GM12878 (cell line): ENCODE measurements at regions not wholly inside any gene's neighbourhood (a gene's known extent, or its start where the extent isn't known, plus 50 kb on each side); places are given as distances from the start of the nearest gene placed in this dataset.

Experiments used
- ATAC-seq: fragments of 200-7000 bp; cut with Tn5 transposase; 3 replicates; pipeline ENCODE4 v1.9.1; 2020; ENCODE audit warnings: mild to moderate bottlenecking, moderate library complexity
- BruUV-seq: library from RNA; stranded (reverse); fragments of 400-500 nt; replicated peaks from 2 replicates; lab custom pipeline; 2021; lab: Mats Ljungman, UMichigan
- CTCF ChIA-PET: fragments of 300-600 bp; sonication (Branson Sonifier 250); formaldehyde crosslinking; extraction: SDS; loops from one replicate; lab custom pipeline; 2021; ENCODE audit warnings: inconsistent platforms; lab: Yijun Ruan, JAX
- POLR2A ChIA-PET: fragments of 350-600 bp; formaldehyde crosslinking; extraction: SDS; loops from one replicate; lab custom pipeline; 2021; ENCODE audit warnings: inconsistent platforms; lab: Charles Lee
- RAD21 ChIA-PET: fragments of 300-600 bp; sonication (Branson Sonifier 250); formaldehyde crosslinking; loops from one replicate; lab custom pipeline; 2023; ENCODE audit warnings: antibody characterized with exemption; ENCODE audit not compliant: unreplicated experiment; lab: Charles Lee
- SMC1A ChIA-PET: fragments of 300-600 bp; sonication (Branson Sonifier 250); formaldehyde crosslinking; loops from one replicate; lab custom pipeline; 2023; ENCODE audit not compliant: unreplicated experiment, uncharacterized antibody; lab: Charles Lee
- DNase-seq: peaks from one replicate; pipeline ENCODE4 v3.0.0-alpha.2; 2011; ENCODE audit warnings: low read depth, low spot score
- FAIRE-seq: peaks from 3 replicates; lab custom pipeline; 2011; peaks lifted over from hg19 to GRCh38; lab: Jason Lieb, UNC
- H2AFZ ChIP-seq: 2 replicates; pipeline ENCODE4 v1.6.0; 2011; ENCODE audit warnings: low read depth, low read length, control low read depth; ENCODE audit not compliant: control insufficient read depth
- H3K27ac ChIP-seq: 2 replicates; pipeline ENCODE4 v1.5.1; 2011; ENCODE audit warnings: control low read depth; ENCODE audit not compliant: control insufficient read depth, insufficient read depth
- H3K27me3 ChIP-seq, 2 experiments: replicated peaks in 1 of 2; 2 replicates each; pipeline versions ENCODE4 v1.6.0 to v1.6.1; 2011; ENCODE audit warnings: low read length in 1 of 2; ENCODE audit not compliant: control insufficient read depth in 2 of 2, insufficient read depth in 2 of 2
- H3K36me3 ChIP-seq, 2 experiments: 2 replicates each; pipeline ENCODE4 v1.5.1; 2011; ENCODE audit warnings: low read length in 1 of 2; ENCODE audit not compliant: control insufficient read depth in 2 of 2, insufficient read depth in 2 of 2
- H3K4me1 ChIP-seq: 2 replicates; pipeline ENCODE4 v1.6.1; 2011; ENCODE audit warnings: mild to moderate bottlenecking, low read length, moderate library complexity, mixed read lengths; ENCODE audit not compliant: control insufficient read depth, insufficient read depth
- H3K4me2 ChIP-seq: 2 replicates; pipeline ENCODE4 v1.6.0; 2011; ENCODE audit warnings: control low read depth; ENCODE audit not compliant: control insufficient read depth, insufficient read depth
- H3K4me3 ChIP-seq: fragments of 200-600 bp; sonication (generic); 2 replicates; pipeline ENCODE4 v1.5.1; 2016
- H3K79me2 ChIP-seq: 2 replicates; pipeline ENCODE4 v1.6.0; 2011; ENCODE audit warnings: low read length; ENCODE audit not compliant: control insufficient read depth, insufficient read depth
- H3K9ac ChIP-seq: 2 replicates; pipeline ENCODE4 v1.8.0; 2011; ENCODE audit warnings: low read length, control low read depth, mixed read lengths; ENCODE audit not compliant: control insufficient read depth, insufficient read depth
- H3K9me3 ChIP-seq: replicated peaks from 3 replicates; pipeline ENCODE4 v1.5.1; 2011; ENCODE audit warnings: mild to moderate bottlenecking, low read length; ENCODE audit not compliant: control insufficient read depth, insufficient read depth
- H4K20me1 ChIP-seq: 2 replicates; pipeline ENCODE4 v1.6.0; 2011; ENCODE audit not compliant: control insufficient read depth, insufficient read depth
- BRCA1 ChIP-seq: IDR thresholded peaks from 2 replicates; pipeline ENCODE4 v1.6.1; 2011; ENCODE audit warnings: low read depth, low read length, improper control_type of control experiment
- CBX3 ChIP-seq: fragments of 200-600 bp; sonication (generic); IDR thresholded peaks from 2 replicates; pipeline ENCODE4 v1.6.1; 2016; ENCODE audit warnings: low read depth, borderline replicate concordance
- CREM ChIP-seq: IDR thresholded peaks from 2 replicates; pipeline ENCODE4 v1.6.1; 2014; ENCODE audit warnings: antibody characterized with exemption, low read depth
- DPF2 ChIP-seq: fragments of 450-650 bp; IDR thresholded peaks from 2 replicates; pipeline ENCODE4 v1.6.1; 2017; ENCODE audit warnings: mild to moderate bottlenecking
- GABPA ChIP-seq: IDR thresholded peaks from 2 replicates; pipeline ENCODE4 v1.6.1; 2014; ENCODE audit warnings: antibody characterized with exemption, low read depth, mild to moderate bottlenecking, inconsistent platforms
- IKZF2 ChIP-seq, 2 experiments: fragments of 450-650 bp; IDR thresholded peaks; 2 replicates each; pipeline ENCODE4 v1.6.1; 2017; ENCODE audit warnings: mild to moderate bottlenecking in 2 of 2, moderate library complexity in 2 of 2
- PAX5 ChIP-seq: IDR thresholded peaks from 2 replicates; pipeline ENCODE4 v1.6.1; 2011; ENCODE audit warnings: low read depth, low read length, borderline replicate concordance
- POLR2AphosphoS5 ChIP-seq: IDR thresholded peaks from 2 replicates; pipeline ENCODE4 v1.6.1; 2011; ENCODE audit warnings: mild to moderate bottlenecking, low read length, inconsistent platforms
- RELA ChIP-seq: fragments of 450-650 bp; IDR thresholded peaks from 2 replicates; pipeline ENCODE4 v1.8.0; 2014; ENCODE audit warnings: borderline replicate concordance; ENCODE audit not compliant: partially characterized antibody
- RUNX3 ChIP-seq: IDR thresholded peaks from 2 replicates; pipeline ENCODE4 v1.6.1; 2012; ENCODE audit warnings: low read length, inconsistent platforms
- SIX5 ChIP-seq: IDR thresholded peaks from 2 replicates; pipeline ENCODE4 v1.6.1; 2011; ENCODE audit warnings: mild to moderate bottlenecking, low read depth, low read length, moderate library complexity; ENCODE audit not compliant: severe bottlenecking
- SREBF2 ChIP-seq: IDR thresholded peaks from 2 replicates; pipeline ENCODE4 v1.6.1; 2012; ENCODE audit warnings: mild to moderate bottlenecking, low read length
- TCF12 ChIP-seq: IDR thresholded peaks from 2 replicates; pipeline ENCODE4 v1.6.1; 2011; ENCODE audit warnings: low read depth, mild to moderate bottlenecking, low read length
- TCF3 ChIP-seq: IDR thresholded peaks from 2 replicates; pipeline ENCODE4 v1.6.1; 2012; ENCODE audit warnings: low read depth, mild to moderate bottlenecking, low read length, borderline replicate concordance; ENCODE audit not compliant: insufficient read depth
- TCF7 ChIP-seq: IDR thresholded peaks from 2 replicates; pipeline ENCODE4 v1.6.1; 2014; ENCODE audit warnings: antibody characterized with exemption, borderline replicate concordance
- WGBS: methylation state at CpG from one replicate; pipeline ENCODE4 v1.1.6; 2016; ENCODE audit warnings: low lambda C conversion rate; ENCODE audit not compliant: insufficient replicate concordance, insufficient coverage; ENCODE audit errors: missing lambda C conversion rate; 5-methylcytosine and 5-hydroxymethylcytosine counted together
- in situ Hi-C: fragments of 300-500 bp; cut with MboI; formaldehyde crosslinking; loops from 9 replicates; pipeline ENCODE4 v1.14.3; 2018; ENCODE audit warnings: mixed read lengths
- intact Hi-C: fragments of 100-400 bp; cut with micrococcal nuclease; formaldehyde crosslinking; loops from one replicate; pipeline ENCODE4 v1.14.2; 2022; ENCODE audit not compliant: unreplicated experiment
- TF ChIP-seq, protein P1 (sequence below): IDR thresholded peaks from 2 replicates; pipeline ENCODE4 v1.6.1; 2011; ENCODE audit warnings: mild to moderate bottlenecking, low read depth, low read length, moderate library complexity; ENCODE audit not compliant: insufficient replicate concordance

DNA sequence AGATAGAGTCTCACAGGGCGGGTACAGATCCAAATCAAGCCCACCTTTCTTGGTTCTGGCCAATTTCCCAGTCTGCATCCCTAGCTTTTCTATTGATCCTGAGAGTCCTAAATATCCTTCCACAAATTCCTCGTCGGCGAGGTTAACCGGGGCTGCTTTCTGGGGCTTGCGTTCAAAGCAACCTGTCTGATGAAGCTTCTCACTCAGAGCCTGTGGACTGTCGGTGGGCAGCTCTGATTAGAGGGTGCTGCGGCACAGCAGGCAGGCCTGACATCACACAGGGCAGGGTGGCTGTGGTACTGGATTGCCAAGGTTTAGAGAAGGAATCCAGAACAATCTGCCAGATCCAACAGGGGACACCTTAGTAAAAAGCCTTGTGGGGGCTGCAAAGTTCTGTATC is 338.0 kb upstream of the ZMIZ1 start:
- POLR2A ChIA-PET, result no interaction called here
- ATAC-seq, result no peak
- TF ChIP-seq RUNX3 (no peak), GABPA (no peak), IKZF2 (IDR thresholded peaks at IDR 0.05) (no peak), TCF3 (no peak), CBX3 (no peak), TCF12 (no peak), POLR2AphosphoS5 (no peak), BRCA1 (no peak), SREBF2 (no peak), DPF2 (no peak), SIX5 (no peak), PAX5 (no peak), RELA (no peak), TCF7 (no peak), CREM (no peak)
- TF ChIP-seq, protein P1, sequence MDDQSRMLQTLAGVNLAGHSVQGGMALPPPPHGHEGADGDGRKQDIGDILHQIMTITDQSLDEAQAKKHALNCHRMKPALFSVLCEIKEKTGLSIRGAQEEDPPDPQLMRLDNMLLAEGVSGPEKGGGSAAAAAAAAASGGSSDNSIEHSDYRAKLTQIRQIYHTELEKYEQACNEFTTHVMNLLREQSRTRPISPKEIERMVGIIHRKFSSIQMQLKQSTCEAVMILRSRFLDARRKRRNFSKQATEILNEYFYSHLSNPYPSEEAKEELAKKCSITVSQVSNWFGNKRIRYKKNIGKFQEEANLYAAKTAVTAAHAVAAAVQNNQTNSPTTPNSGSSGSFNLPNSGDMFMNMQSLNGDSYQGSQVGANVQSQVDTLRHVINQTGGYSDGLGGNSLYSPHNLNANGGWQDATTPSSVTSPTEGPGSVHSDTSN, result no peak
- TF ChIP-seq, all 136 proteins: peak for 0
- ChIA-PET SMC1A (no interaction called here), RAD21 (no interaction called here), CTCF (no interaction called here)
- intact Hi-C loops (no loop called here), in situ Hi-C loops (no loop called here)
- no peak overlapping the region for H3K4me3 ChIP-seq
- no peaks in the 10 kb centered on the region for H3K9me3 ChIP-seq
- WGBS, result 30% methylated on average over 8 of the region's 8 CpGs
- H3K27me3 ChIP-seq, result no peaks in the 10 kb centered on the region; a peak in 1 of 4 replicates
- no peaks in the 10 kb centered on the region for H3K4me1 ChIP-seq
- no peaks in the 10 kb centered on the region for H4K20me1 ChIP-seq
- no peak for DNase-seq
- H3K4me2 ChIP-seq, result no peak overlapping the region
- no peak overlapping the region for H3K9ac ChIP-seq
- no peaks in the 10 kb centered on the region for H3K79me2 ChIP-seq
- H3K36me3 ChIP-seq, result no peaks in the 10 kb centered on the region
- no peak overlapping the region for H3K27ac ChIP-seq
- no TSS peak for BruUV-seq
- FAIRE-seq, result no peak
- H2AFZ ChIP-seq, result no peak overlapping the region
